Cerebellar cortex (tissue), 1 donor: ENCODE measurements at regions not wholly inside any gene's neighbourhood (a gene's known extent, or its start where the extent isn't known, plus 50 kb on each side); places are given as distances from the start of the nearest gene placed in this dataset.
"Not testable (repeated sequence)": the region's sequence is repeated elsewhere in the genome, so short reads cannot be mapped to it uniquely, and the experiment has no call there.

Experiments used
- DNase-seq: peaks from one replicate; pipeline ENCODE4 v3.0.0-alpha.2; 2015; ENCODE audit warnings: low spot score

DNA sequence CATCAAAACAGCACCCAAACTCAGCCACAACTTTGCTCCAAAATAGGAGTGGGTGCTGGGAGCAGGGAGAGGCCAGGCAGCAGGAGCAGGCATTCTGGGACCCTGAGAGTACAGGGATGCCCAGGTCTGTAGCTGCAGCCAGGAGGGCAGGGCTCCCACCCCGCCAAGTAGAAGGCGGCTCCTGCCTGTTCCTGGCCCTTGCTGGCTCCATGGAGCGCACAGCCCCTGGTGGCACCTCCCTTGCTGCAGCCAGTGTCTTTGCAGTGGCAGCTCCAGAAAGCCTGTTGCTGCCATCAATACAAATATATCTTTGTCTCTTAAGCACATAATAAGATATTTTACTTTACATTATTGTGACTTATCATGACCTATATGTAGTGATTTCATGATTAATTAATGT is 1096.5 kb downstream of the FSCB start:
- no peak for DNase-seq

DNA sequence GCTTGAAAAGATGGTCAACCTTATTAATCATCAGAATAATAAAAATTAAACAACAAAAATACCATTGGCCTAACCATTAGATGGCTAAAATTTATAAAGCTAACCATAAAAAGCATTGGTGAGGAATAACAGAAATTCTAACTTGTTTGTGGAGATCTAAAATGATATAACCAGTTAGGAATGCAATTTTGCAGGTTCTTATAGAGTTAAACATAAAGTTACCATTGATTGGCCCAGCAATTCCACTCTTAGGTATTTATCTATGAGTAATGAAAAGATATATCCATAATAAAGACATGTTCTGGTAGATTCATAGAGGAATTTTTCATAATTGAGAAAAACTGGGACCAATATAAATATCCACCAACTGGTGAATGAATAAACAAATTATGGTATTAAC is 1098.6 kb downstream of the FSCB start:
- no peak for DNase-seq

DNA sequence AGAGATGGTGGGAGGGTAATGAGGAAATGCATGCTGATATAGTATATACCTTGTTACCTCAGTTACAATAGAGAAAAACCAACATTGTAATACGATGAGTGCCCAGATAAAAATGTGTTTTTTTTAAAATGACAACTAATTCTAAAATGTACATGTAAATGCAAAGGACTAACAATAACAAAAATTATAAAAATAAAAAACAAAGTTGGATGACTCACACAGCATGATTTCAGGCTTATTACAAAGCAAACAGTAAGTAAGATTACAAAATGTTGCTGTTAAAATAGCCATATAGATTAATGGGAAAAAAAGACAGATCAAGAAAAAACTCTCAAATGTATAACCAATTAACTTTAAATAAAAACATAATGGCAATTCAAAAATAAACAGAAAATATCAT is 1099.4 kb downstream of the FSCB start:
- DNase-seq: no peak

DNA sequence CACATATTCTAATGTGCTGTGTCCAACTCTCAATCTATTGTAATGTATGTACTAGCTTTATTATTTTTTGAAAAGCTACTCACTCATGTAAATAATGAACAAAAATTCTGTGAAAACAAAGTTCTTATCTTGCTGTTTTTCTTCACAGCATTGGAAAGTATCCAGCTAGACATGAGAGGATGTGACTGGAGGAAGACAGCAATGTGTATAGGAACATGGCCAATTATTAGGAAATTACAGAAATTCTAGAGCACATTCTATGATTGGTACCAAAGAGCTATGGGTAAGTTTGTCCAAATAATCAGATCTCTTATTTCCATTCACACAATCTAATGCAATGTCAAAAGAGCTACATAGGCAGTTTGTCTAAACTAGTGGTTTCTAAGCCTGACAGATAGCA is 1100.2 kb downstream of the FSCB start:
- DNase-seq: no peak

DNA sequence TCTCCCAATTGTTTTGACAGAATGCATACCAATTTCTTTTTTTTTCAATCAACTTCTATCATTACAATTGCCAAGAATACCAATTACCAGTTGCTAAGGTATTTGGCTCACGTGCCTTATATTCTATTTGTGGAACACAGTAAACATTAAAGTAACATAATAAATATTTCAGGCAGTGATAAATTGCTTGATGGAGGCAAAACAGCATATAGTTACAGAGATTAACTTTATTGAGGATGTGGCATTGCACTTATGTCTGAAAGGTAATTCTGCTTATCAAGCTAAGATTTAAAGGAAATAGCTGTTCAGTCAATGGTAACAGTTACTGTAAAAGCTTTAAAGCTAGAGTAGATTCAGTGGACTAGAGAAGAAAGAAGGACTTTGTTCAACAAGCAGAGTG is 1107.8 kb downstream of the FSCB start:
- no peak for DNase-seq

DNA sequence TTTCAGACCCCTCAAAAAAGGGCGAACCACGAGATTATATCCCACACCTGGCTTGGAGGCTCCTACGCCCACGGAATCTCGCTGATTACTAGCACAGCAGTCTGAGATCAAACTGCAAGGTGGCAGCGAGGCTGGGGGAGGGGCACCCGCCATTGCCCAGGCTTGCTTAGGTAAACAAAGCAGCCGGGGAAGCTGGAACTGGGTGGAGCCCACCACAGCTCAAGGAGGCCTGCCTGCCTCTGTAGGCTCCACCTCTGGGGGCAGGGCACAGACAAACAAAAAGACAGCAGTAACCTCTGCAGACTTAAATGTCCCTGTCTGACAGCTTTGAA is 1136.6 kb downstream of the FSCB start:
- DNase-seq: not testable (repeated sequence)

DNA sequence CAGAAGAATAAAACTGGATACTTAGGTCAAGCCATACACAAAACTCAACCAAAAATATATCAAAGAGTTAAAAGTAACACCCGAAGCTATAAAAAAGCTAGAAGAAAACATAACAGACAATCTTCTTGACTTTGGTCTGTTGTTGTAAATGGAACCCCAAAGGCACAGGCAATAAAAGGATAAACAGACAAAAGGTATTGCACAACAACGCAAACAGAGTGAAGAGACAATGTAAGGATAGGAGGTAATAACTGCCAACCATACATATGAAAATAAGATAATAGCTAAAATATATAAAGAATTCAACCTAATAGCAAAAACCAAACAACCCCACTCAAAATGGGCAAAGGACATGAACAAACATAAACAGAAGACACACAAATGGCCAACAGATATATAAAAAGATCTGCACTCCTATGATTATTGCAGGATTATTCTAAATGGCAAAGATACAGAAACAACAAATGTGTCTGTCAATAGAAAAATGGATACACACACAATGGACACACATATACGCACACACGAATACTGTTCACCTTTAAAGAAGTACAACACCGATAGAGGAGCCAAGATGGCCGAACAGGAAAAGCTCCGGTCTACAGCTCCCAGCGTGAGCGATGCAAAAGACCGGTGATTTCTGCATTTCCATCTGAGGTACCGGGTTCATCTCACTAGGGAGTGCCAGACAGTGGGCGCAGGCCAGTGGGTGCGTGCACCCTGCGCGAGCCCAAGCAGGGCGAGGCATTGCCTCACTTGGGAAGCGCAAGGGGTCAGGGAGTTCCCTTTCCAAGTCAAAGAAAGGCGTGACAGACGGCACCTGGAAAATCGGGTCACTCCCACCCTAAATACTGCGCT is 1137.1 kb downstream of the FSCB start:
- DNase-seq: no peak

DNA sequence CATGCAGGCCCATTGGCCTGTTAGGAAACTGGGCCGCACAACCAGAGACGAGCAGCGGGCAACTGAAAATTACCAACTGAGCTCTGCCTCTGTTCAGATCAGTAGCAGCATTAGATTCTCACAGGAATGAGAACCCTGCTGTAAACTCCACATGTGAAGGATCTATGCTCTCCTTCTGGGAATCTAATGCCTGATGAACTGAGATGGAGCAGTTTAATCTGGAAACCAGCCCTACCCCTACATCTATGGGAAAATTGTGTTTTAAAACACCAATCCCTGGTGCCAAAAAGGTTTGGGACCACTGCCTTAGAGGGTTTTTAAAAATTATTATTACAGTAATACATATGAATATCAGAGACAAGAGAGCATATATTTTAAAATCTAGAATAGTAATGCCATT is 1144.5 kb downstream of the FSCB start:
- DNase-seq: no peak

DNA sequence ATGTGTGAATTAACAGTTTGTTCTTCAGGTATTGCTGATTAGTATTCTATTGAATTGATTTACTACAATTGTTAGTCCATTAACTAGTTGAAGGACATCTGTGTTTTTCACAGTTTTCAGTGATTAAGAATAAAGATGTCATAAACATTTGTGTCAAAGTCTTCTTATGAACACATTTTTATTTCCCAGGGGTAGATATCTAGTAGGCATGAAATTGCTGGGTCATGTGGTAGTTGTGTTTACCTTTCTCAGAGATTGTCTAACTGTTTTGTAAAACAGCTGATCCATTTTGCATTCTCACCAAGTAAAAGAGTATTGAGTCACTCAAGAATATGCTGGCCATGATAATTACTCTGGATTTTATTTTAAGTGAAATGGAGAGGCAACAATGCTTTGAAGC is 1145.3 kb downstream of the FSCB start:
- no peak for DNase-seq

DNA sequence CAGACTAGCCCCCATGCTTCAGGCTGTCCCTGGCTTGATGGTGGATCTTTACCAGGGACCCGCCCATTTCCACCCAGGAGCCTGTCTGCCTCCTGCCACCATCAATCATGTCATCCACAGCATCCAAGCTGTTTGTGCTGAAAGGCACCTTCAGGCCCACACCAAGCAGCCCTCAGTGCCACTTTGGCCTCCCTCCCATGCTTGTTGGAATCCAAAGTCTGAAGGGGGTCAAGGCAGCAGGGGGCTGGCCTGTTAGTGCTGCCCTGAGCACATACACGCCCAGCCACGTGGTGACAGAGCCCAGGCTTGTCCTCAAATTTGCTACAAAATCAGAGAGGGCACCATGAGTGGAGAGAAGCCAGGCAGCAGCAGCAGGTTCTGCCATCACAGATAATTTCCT is 1146.8 kb downstream of the FSCB start:
- no peak for DNase-seq

DNA sequence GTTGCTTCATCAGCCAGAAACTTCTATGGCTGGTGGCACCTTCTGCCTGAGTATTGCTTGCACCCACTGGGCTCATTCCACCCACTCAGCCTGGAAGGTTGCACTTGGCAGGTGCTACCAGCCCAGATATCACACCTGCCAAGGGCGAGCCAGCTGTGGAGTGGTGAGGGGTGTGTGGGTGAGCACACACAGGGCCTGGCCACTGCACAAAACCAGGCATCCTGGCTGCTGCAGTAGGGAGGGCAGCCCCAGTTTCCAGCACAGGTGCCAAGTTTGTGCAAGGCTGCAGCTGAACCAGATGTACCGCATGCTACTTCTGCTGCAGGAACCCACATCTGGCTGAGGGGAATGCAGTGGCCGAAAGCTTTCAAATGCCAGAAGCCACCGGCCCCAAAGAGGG is 1147.8 kb downstream of the FSCB start:
- no peak for DNase-seq

DNA sequence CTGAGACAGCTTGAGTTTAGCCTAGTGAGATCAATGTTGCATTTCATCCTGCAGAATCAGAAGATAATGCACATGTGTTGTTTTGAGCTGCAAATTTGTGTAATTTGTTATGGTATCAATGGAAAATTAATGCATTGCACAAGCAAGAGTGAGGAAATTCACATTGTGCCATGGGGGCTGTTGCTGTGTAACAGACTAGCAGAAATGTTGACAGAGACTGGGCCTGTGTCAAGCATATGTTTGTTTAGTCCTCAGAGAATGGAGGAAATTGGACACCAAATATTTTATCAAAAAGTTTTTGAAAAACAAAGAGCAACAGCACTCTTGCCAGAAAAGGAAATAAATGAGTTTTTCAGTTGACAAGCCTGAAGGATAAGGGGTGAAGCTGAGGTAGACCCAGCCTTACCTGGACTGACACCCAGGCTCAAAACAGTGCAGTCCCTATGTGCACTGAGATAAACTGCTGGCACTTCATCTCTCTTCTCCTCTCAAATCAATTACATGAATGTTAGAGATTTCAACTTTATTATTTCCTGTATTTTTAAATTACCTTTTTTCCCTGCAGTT is 1150.0 kb downstream of the FSCB start:
- no peak for DNase-seq

DNA sequence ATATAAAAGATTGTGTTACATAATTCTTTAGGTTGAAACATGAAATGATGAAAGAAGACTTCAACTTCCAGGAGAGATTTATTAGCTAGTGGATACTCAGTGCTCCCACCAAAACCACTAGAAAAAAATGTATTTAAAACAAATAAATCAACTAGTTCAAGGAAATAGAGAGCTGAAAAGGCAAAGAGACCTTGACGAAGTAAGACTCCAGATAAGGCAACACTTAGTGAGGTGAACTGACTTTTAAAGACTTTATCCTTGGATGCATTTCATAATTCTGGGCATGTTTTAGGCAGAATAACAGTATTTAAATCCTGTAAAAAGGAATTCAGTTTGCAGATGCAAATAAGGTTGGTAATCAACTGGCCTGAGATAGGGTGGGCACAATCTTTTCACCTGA is 1150.7 kb downstream of the FSCB start:
- DNase-seq: no peak

DNA sequence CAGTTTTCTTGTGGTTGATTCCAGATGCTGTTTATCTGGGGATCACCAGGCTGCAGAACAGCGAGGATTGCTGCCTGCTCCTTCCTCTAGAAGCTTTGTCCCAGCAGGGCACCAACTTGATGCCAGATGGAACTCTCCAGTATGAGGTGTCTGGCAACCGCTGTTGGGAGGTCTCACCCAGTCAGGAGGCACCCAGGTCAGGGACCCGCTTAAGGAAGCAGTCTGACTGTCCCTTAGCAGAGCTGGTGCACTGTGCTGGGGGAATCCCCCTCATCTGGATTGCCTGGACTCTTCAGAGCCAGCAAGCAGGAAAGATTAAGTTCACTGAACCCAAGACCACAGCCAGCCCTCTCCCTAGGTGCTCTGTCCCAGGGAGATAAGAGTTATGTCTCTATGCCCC is 1165.2 kb downstream of the FSCB start:
- no peak for DNase-seq

DNA sequence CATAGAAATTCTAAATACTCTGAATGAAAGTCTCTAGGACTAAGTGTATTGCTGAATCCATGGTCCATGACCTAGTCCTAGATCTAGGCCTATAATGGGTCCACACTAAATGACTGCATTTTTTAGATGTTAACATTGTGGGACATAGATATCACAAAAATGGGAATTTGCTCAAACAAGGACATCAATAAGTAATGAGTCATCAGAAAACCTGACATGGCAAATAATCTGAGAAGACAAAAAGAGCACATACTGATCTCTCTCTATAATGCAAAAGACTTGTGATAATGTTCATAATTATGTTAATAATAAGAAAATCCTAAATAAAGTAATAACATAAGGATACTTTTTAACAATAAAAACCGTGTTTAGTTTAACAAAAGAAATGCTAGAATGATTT is 1168.4 kb downstream of the FSCB start:
- no peak for DNase-seq

DNA sequence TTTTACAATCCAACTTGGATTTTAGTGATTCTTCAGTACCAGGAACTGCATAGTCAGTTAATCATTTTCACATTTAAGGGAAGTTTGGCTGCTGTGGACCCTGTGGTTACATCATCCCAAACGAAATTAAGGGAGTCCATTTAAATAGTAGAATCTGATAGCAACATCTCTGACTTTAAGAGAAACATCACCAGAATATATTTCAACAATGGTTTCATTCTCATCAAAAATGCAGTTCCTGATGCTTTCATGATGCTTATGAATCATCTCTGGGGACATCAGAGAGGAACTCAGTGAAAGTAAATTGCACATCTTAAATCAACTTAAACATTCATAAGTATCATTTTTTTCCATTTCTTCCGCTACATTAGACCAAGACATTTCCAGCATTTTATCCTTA is 1170.7 kb downstream of the FSCB start:
- no peak for DNase-seq

DNA sequence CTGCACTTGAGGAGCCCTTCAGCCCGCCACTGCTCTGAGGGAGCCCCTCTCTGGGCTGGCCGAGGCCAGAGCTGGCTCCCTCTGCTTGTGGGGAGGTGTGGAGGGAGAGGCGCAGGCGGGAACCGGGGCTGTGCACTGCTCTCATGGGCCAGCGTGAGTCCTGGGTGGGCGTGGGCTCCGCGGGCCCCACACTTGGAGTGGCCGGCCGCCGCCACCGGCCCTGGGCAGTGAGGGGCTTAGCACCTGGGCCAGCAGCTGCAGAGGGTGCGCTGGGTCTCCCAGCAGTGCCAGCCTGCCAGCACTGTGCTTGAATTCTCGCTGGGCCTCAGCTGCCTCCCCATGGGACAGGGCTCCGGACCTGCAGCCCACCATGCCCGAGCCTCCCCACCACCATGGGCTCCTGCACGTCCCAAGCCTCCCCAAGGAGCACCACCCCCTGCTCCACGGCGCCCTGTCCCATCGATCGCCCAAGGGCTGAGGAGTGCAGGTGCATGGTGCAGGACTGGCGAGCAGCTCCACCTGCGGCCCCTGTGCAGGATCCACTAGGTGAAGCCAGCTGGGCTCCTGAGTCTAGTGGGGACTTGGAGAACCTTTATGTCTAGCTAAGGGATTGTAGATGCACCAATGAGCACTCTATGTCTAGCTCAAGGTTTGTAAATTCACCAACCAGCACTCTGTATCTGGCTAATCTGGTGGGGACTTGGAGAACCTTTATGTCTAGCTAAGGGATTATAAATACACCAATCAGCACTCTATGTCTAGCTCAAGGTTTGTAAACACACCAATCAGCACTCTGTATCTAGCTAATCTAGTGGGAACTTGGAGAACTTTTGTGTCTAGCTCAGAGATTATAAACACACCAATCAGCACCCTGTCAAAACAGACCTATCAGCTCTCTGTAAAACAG is 1180.3 kb downstream of the FSCB start:
- not testable (repeated sequence) for DNase-seq

DNA sequence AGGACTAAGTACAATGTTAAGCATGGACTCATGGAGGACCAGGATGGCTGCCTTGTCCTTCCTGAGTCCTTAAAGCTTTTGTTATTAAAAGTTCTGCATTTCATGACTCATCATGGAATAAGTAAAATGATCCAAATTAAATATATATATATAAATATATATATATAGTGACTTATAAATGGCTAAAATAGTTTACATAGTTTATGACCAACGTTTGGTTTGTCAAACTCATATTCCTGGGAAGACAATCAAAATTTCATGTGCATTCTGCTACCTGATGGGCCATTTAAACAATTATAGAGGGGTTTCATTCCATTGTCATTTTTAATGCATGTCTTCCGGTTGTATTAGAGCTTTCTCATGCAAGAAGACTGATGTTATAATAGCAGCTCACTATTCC is 1190.7 kb downstream of the FSCB start:
- no peak for DNase-seq

DNA sequence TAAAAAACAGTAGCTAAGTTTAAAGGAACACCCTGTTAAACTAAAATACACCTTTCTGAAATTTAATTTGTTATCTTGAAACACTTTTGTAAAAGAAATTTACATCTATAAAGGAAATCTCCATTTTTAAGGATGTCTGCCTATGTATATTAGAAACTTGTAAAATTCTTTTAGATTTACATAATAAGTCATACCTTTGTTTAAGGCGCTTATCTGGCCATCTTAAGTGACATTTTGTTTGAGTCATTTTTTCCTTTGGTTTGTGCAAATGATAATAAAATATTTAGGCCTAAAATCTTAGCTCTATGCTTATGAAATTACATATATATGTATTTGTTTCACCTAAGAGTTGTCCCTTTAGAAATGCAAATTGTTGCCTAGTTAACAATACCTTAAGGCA is 1193.4 kb downstream of the FSCB start:
- no peak for DNase-seq

DNA sequence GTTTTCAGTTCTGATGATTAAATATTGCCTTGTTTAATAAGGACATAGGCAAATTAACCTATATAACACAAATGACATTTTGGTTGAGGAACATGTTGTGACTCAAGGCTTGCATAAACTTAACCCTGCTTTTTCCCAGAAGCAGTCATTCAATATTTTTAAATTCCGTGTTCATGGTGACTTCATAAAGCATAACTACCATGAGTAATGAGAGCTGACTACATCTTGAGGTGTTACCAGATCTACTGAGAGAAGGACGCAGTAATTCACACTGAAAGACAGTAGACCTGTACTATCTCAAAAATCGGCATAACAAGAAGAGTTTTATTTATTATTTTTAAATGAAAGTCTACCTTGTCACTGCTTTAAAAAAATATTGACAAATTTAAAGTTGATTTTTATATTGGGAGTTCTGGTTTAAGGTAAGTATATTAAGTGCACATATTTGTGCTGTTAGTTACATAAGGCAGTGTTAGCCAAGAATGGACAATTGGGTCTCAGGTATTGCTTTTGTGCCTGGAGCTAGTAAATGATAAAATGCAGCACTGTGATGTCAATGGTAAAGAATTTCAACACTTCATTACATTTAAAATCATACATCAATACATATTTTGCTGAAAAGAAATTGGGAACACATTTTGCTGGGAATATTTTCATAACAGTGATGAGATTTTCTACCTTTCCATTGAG is 1198.5 kb downstream of the FSCB start:
- no peak for DNase-seq

DNA sequence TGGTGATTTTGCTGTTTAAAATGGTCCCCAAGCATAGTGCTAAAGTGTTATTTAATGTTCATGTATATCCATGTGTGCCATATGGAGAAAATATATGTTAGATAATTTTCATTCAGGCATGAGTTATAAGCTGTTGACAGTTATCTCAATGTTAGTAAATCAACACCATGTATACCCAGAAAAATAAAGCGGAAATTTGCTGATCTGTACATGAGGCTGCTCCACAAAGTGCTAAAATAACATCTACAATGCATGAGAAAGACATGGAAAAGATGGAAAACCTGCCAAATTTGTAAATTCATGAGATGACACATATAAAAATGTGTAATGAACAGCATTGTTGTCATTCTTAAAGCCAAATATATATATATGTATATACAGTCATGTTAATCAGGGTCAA is 1199.2 kb downstream of the FSCB start:
- no peak for DNase-seq

DNA sequence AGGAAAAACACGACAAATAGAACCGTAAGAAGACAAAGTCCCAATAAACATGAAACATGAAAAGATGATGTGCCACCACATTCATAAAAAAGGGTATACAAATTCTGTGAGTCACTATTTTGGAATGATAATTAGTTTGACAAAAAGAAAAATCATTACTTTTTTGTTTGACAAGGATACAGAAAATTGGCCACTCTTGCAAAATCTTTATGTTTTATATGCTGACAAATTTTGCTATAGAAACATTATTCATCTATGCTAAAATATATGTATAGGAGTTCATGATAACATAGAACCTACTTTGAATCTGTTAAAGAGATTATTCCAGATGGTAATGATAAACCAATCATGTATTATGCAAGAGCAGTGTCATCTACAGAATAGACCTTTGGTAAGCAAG is 1201.0 kb downstream of the FSCB start:
- DNase-seq: no peak

DNA sequence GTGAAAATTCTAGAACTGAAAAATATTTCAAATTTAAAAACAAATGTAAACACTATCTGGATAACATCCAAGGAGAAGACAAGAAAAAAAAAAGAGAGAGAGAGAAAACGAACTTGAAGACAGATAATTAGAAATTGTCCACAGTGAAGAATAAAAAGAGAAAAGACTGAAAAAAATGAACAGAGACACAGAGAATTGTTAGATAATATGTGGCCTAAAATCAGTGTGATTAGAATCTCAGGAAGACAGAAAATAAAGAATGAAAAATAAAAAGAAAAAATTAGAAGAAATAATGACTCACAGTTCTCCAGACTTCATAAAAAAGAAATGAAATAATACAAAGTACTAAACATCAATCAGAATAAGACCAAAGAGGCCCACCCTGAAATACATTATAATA is 1209.3 kb downstream of the FSCB start:
- DNase-seq: no peak
